ENCODE measurements at regions not wholly inside any gene's neighbourhood (a gene's known extent, or its start where the extent isn't known, plus 50 kb on each side); places are given as distances from the start of the nearest gene placed in this dataset.
"Not testable (repeated sequence)": the region's sequence is repeated elsewhere in the genome, so short reads cannot be mapped to it uniquely, and the experiment has no call there.

DNA sequence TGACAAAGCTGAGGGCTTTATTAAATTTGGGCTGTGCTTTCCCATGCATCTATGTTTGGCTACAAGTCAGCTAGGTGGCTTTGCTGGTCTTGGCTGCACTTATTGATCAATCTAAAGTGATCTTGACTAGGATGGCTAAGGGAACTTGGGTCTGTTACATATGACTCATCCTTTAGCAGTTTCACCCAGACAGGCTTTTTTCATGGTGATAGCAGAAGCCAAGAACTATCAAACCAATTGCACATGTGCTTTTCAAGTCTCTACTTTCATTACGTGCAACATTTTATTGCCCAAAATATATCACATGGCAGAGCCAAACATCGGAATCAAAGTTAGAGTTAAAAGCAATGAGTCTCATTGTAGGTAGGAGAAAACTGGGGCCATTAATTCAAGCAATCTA, 626.3 kb downstream of the TENT5A start:
- no peak overlapping the region for H3K4me2 ChIP-seq

DNA sequence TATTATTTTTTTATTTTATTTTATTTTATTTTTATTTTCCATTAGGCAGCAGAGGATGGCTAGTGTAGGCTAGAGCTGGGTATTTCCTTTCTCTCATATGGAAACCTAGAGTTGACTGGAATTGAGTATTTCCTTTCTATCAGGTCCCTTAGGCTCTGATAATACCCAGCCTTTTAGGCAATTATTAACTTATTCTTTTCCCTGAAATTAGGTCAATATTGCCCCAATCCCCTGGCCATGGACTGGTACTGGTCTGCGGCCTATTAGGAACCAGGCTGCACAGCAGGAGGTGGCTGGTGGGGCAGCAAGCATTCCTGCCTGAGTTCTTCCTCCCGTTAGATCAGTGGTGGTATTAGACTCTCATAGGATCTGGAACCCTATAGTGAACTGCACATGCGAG, 632.2 kb downstream of the TENT5A start:
- Histone ChIP-seq H3K4me3 (no peak overlapping the region), H3K27ac (no peak overlapping the region), H3K4me1 (no peaks in the 10 kb centered on the region), H3K27me3 (no peaks in the 10 kb centered on the region), H3K9ac (no peak overlapping the region), H3K36me3 (no peaks in the 10 kb centered on the region), H4K20me1 (no peaks in the 10 kb centered on the region), H3K9me3 (no peaks in the 10 kb centered on the region), H3K4me2 (no peak overlapping the region)
- no peak for TF ChIP-seq Cebpa-rat (IDR thresholded peaks at IDR 0.05)

More for the DNA sequence above, 626.3 kb downstream of the TENT5A start:
- Histone ChIP-seq H3K9me3 (no peaks in the 10 kb centered on the region), H3K9ac (no peak overlapping the region), H4K20me1 (no peaks in the 10 kb centered on the region), H3K4me3 (no peak overlapping the region), H3K27ac (no peak overlapping the region), H3K27me3 (no peaks in the 10 kb centered on the region), H3K4me1 (no peaks in the 10 kb centered on the region), H3K36me3 (no peaks in the 10 kb centered on the region)
- TF ChIP-seq Cebpa-rat (IDR thresholded peaks at IDR 0.05): no peak

DNA sequence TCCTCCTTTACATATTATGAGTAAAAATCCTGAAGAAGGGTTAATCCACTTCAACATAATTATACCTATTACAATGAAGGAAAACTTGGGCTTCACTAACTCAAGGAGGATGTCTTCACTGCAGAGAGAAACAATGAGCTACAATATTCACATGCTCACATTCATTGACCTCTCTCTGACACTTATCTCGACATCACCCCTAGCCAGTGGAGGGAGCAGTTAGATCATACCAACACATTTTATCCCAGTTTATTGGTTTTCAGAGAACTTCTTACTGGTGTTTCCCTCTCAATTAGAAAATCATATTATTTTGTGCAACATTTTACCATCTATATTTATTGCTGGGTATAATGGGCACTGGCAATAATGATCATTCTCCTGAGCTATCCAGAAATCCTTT, 646.5 kb downstream of the TENT5A start:
- TF ChIP-seq Cebpa-rat (IDR thresholded peaks at IDR 0.05): no peak
- H3K4me2 ChIP-seq: no peak overlapping the region
- no peaks in the 10 kb centered on the region for H3K4me1 ChIP-seq
- no peaks in the 10 kb centered on the region for H3K36me3 ChIP-seq
- H3K27ac ChIP-seq: no peak overlapping the region
- no peaks in the 10 kb centered on the region for H4K20me1 ChIP-seq
- no peaks in the 10 kb centered on the region for H3K27me3 ChIP-seq
- H3K4me3 ChIP-seq: no peak overlapping the region
- no peak overlapping the region for H3K9ac ChIP-seq
- H3K9me3 ChIP-seq: no peaks in the 10 kb centered on the region

DNA sequence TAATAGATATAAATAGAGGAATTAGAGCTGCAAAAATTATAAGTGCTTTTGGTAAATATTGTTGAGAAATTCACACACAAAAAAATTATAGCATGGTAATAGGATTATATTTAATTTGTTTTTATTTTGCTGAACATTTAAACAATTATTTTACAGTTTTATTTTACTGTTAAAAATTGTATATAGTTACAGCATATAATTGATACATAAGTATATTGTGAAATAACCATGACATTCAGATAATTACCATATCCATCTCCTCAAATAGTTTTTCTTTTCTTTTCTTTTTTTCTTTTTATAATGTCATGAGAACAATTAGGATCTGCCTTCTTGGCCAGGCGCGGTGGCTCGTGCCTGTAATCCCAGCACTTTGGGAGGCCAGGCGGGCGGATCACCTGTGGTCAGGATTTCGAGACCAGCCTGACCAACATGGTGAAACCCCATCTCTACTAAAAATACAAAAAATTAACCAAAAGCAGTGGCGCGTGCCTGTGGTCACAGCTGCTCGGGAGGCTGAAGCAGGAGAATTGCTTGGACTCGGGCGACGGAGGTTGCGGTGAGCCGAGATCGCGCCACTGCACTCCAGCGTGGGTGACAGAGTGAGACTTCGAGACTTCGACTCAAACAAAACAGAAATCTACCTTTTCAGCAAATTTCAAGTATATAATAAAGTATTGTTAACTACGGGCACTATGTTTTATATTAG, 654.2 kb downstream of the TENT5A start:
- no peaks in the 10 kb centered on the region for H3K36me3 ChIP-seq
- no peak overlapping the region for H3K9ac ChIP-seq
- H3K27me3 ChIP-seq: no peaks in the 10 kb centered on the region
- H3K9me3 ChIP-seq: no peaks in the 10 kb centered on the region
- no peaks in the 10 kb centered on the region for H3K4me1 ChIP-seq
- H3K27ac ChIP-seq: no peak overlapping the region
- H3K4me2 ChIP-seq: no peak overlapping the region
- no peak for TF ChIP-seq Cebpa-rat (IDR thresholded peaks at IDR 0.05)
- H3K4me3 ChIP-seq: no peak overlapping the region
- H4K20me1 ChIP-seq: no peaks in the 10 kb centered on the region

DNA sequence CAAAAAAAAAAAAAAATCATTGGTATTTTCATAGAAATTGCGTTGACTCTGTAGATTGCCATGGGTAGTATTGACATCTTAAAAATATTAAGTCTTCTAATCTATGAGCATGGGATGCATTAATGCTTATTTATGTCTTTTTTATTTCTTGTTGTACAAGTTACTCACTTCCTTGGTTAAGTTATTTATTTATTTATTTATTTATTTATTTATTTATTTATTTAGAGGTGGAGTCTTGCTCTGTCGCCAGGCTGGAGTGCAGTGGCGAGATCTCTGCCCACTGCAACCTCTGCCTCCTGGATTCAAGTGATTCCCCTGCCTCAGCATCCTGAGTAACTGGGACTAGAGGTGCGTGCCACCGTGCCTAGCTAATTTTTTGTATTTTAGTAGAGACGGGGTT, 656.0 kb downstream of the TENT5A start:
- not testable (repeated sequence) for H3K36me3 ChIP-seq, H3K9ac ChIP-seq, H3K4me1 ChIP-seq, H3K4me2 ChIP-seq, H3K4me3 ChIP-seq, H3K27ac ChIP-seq, H3K9me3 ChIP-seq, H4K20me1 ChIP-seq, H3K27me3 ChIP-seq

DNA sequence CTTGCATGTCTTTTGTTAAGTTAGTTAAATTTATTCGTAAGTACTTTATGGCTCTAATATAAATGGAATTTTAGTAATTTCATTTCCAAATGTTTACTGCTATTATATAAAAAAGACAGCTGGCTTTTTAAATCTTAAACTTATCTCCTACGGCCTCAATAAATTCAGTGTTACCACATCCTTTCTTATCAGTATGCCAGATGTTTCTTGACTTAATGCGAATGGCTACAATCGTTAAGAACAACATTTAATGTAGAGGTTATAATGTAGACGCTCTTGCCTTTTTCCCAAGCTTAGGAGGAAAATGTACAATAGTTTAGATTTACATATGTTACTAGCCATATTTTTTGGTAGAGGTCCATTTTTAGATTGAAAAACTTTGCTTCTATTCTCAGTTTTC, 659.4 kb downstream of the TENT5A start:
- no peaks in the 10 kb centered on the region for H4K20me1 ChIP-seq
- H3K4me1 ChIP-seq: no peaks in the 10 kb centered on the region
- H3K4me3 ChIP-seq: no peak overlapping the region
- H3K9me3 ChIP-seq: no peaks in the 10 kb centered on the region
- no peak overlapping the region for H3K27ac ChIP-seq
- no peak overlapping the region for H3K9ac ChIP-seq
- H3K36me3 ChIP-seq: no peaks in the 10 kb centered on the region
- H3K4me2 ChIP-seq: no peak overlapping the region
- H3K27me3 ChIP-seq: no peaks in the 10 kb centered on the region
- no peak for TF ChIP-seq Cebpa-rat (IDR thresholded peaks at IDR 0.05)

DNA sequence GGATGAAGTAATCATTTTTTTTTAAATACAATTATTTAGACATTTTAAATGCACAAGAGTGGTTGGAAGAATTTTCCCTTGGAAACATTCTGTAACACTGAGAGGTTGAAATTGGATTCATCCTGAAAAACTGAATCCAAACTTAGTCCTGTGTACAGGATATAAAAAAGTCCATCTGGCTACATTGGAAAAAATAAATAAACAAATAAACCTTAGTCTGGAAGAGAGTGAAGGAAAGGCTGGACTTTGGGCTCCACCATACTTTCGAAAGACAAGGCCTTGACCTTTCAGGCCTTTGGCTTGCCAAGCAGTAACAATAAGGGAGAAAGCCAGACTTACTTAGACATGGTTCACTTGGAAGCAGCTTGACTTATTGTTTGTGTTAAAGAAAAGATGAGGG, 664.3 kb downstream of the TENT5A start:
- Histone ChIP-seq H3K27ac (no peak overlapping the region), H3K27me3 (no peaks in the 10 kb centered on the region), H3K9ac (no peak overlapping the region), H3K4me2 (no peak overlapping the region), H3K4me1 (no peaks in the 10 kb centered on the region), H3K9me3 (no peaks in the 10 kb centered on the region), H3K36me3 (no peaks in the 10 kb centered on the region), H3K4me3 (no peak overlapping the region), H4K20me1 (no peaks in the 10 kb centered on the region)
- no peak for TF ChIP-seq Cebpa-rat (IDR thresholded peaks at IDR 0.05)

DNA sequence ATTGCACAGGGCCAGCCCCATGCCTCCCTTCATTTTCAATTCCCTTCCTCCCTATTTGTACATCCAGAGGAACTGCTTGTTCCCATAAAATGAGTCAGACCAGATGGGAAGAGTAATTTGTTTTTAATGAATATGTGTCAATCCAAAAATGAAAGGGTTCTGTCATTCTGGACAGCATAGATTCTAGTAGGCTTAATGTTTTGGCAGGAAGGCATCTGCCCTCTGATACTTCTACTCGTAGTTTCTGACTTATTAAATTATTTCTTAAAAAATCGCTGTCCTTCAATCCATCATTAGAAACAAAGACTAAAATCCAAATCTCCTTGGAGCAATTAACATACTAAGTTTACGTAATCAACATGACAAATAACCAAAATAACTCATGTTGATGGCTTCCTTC, 665.5 kb downstream of the TENT5A start:
- no peaks in the 10 kb centered on the region for H3K9me3 ChIP-seq
- no peak overlapping the region for H3K4me3 ChIP-seq
- TF ChIP-seq Cebpa-rat (IDR thresholded peaks at IDR 0.05): no peak
- H3K36me3 ChIP-seq: no peaks in the 10 kb centered on the region
- H3K4me2 ChIP-seq: no peak overlapping the region
- H3K9ac ChIP-seq: no peak overlapping the region
- H3K27ac ChIP-seq: no peak overlapping the region
- H3K27me3 ChIP-seq: no peaks in the 10 kb centered on the region
- H4K20me1 ChIP-seq: no peaks in the 10 kb centered on the region
- H3K4me1 ChIP-seq: no peaks in the 10 kb centered on the region

DNA sequence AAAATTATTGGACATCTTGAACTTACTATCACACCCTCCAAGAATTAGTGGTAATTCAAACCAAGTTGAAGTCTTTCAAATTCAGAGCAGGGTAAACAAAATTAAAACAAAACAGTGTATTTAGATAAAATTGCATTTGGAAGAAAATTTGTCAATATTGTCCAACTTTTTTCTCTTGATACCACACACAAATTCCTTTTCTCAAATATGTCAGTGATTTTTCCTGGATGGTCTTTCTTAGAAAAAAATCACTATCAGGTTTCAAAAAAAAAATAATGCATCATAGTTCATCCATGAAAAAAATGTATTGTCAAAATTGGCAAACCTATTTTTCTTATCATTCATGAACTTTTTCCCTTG, 667.1 kb downstream of the TENT5A start:
- H3K4me3 ChIP-seq: no peak overlapping the region
- no peaks in the 10 kb centered on the region for H3K27me3 ChIP-seq

DNA sequence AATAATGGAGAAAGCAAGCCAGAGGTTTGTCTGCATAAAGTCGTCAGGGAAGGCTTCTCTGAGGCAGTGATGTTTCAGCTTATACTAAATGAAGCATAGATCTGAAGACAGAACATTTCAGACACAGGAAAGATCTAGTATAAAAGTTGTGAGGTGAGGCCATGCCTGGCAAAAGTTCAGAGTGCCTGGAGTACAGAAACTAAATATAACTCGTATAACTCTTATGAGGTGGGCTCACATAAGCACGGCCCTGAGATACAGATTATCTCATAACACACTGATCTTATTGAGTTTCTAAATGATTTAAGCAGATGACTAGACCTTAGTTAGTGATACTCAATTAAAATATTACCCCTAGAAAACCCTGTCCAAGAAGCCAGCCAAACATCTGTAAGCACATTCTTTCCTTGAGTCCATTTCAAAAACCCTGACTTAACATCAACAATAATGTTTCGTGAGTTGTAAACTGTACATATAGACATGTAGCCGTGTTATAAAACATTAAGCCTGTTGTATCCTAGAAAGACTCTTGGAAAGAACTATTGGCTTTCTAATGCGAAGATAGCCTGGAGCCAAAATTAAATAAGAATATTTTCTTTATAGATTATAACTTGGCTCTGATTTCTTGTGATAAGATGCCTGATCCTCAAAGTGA, 667.6 kb downstream of the TENT5A start:
- no peak overlapping the region for H3K27ac ChIP-seq
- H4K20me1 ChIP-seq: no peaks in the 10 kb centered on the region
- no peak for TF ChIP-seq Cebpa-rat (IDR thresholded peaks at IDR 0.05)
- H3K27me3 ChIP-seq: no peaks in the 10 kb centered on the region
- no peaks in the 10 kb centered on the region for H3K36me3 ChIP-seq
- no peak overlapping the region for H3K4me2 ChIP-seq
- H3K4me1 ChIP-seq: no peaks in the 10 kb centered on the region
- H3K4me3 ChIP-seq: no peak overlapping the region
- H3K9ac ChIP-seq: no peak overlapping the region
- no peaks in the 10 kb centered on the region for H3K9me3 ChIP-seq

More for the DNA sequence above, 667.1 kb downstream of the TENT5A start:
- Histone ChIP-seq H3K36me3 (no peaks in the 10 kb centered on the region), H3K9me3 (no peaks in the 10 kb centered on the region), H3K4me2 (no peak overlapping the region), H3K27ac (no peak overlapping the region), H4K20me1 (no peaks in the 10 kb centered on the region), H3K9ac (no peak overlapping the region), H3K4me1 (no peaks in the 10 kb centered on the region)
- TF ChIP-seq Cebpa-rat (IDR thresholded peaks at IDR 0.05): no peak

DNA sequence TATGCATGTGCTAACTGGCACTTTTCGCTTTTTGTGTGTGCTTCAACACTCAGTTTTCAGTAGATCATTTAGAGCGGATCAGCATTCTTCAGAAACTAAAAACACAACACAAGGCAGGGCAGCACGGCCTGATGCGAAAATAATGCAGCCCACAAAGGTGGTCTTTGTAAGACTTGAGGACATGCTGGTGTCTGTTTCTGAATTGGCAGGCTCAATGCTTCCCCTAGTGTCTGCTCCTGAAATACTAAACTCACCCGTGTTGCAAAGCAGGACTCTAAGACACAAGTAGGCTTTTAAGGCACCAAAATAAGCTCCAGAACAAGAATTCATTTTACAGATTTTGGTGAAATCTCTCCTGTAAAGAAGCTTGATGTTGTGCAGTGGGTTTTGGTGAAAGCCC, 676.5 kb downstream of the TENT5A start:
- H3K4me3 ChIP-seq: no peak overlapping the region
- no peaks in the 10 kb centered on the region for H3K9me3 ChIP-seq
- no peak for TF ChIP-seq Cebpa-rat (IDR thresholded peaks at IDR 0.05)
- no peak overlapping the region for H3K27ac ChIP-seq
- H3K4me1 ChIP-seq: no peaks in the 10 kb centered on the region
- H3K9ac ChIP-seq: no peak overlapping the region
- no peaks in the 10 kb centered on the region for H3K36me3 ChIP-seq
- H3K27me3 ChIP-seq: no peaks in the 10 kb centered on the region
- H4K20me1 ChIP-seq: no peaks in the 10 kb centered on the region
- no peak overlapping the region for H3K4me2 ChIP-seq
